Activated CD8-positive, alpha-beta T cell treated with anti-CD3 and anti-CD28 coated beads for 36 hours (primary cell): ENCODE measurements at regions not wholly inside any gene's neighbourhood (a gene's known extent, or its start where the extent isn't known, plus 50 kb on each side); places are given as distances from the start of the nearest gene placed in this dataset.

ENCODE experiments used
- ATAC-seq: fragments of 200-7000 bp; cut with Tn5 transposase; one replicate; pipeline ENCODE4 v1.10.0; 2021; ENCODE audit warnings: mild to moderate bottlenecking, moderate library complexity
- CTCF ChIA-PET: fragments of 350-600 bp; sonication (Branson Sonifier 250); formaldehyde crosslinking; loops from one replicate; lab custom pipeline; 2021; ENCODE audit warnings: antibody characterized with exemption; lab: Charles Lee
- POLR2A ChIA-PET: fragments of 350-600 bp; sonication (Branson Sonifier 250); formaldehyde crosslinking; loops from one replicate; lab custom pipeline; 2021; ENCODE audit warnings: antibody characterized with exemption; lab: Charles Lee
- DNase-seq: peaks from one replicate; pipeline ENCODE4 v3.0.0-alpha.2; 2020
- H3K27ac Mint-ChIP-seq: one replicate; pipeline ENCODE4 v1.8.0; 2021; ENCODE audit warnings: mild to moderate bottlenecking, mixed read lengths
- H3K27me3 Mint-ChIP-seq: one replicate; pipeline ENCODE4 v1.8.0; 2021; ENCODE audit warnings: mixed read lengths
- H3K36me3 Mint-ChIP-seq: one replicate; pipeline ENCODE4 v1.8.0; 2021; ENCODE audit warnings: low read depth, mixed read lengths
- H3K4me1 Mint-ChIP-seq: one replicate; pipeline ENCODE4 v1.8.0; 2021; ENCODE audit warnings: low read depth, mixed read lengths
- H3K4me3 Mint-ChIP-seq: one replicate; pipeline ENCODE4 v1.8.0; 2021; ENCODE audit warnings: mild to moderate bottlenecking, moderate library complexity, mixed read lengths
- H3K9me3 Mint-ChIP-seq: one replicate; pipeline ENCODE4 v1.8.0; 2021; ENCODE audit warnings: mixed read lengths
- CTCF ChIP-seq: fragments of 200-600 bp; IDR thresholded peaks from one replicate; pipeline ENCODE4 v1.8.0; 2022; ENCODE audit warnings: antibody characterized with exemption, mild to moderate bottlenecking
- intact Hi-C: fragments of 100-400 bp; cut with micrococcal nuclease; formaldehyde crosslinking; loops from one replicate; pipeline ENCODE4 v1.10.0; 2022

DNA sequence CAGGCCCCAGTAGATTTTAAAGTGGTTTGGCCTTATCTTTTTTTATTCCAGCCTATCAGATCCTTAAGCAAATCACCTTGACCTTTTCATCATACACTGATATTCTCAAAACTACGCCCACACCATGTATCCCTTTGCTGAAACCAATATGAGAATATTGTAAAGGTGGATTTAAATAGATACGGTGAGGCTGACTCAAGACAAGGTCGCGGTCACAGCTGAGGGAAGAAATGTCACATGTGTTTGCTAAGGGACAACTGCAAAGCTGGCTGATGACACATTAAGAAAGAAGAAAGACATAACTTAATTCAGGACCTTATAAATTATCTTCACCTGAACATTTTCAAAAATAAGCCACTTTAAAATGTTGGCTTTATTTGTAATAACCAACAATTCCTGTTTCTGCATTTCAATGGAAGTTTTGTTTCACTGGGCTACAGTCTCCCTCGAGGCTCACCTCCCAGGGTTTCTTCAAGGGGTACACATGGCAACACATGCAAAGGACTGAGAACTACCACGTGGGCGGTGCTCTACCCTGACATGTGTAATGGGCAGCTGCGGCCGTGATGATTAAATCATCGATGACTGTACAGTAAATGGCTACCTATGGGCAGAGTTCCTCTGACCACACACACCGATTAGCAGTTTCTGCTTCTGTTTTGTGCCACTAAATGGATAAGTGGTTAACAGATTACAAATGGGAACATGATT lies 189.5 kb downstream of the SIPA1L2 start:
- intact Hi-C loops, result no loop called here
- Mint-ChIP-seq H3K4me1 (peaks cover 7% of the 10 kb centered on the region), H3K27me3 (no peaks in the 10 kb centered on the region), H3K27ac (no peak overlapping the region), H3K9me3 (no peaks in the 10 kb centered on the region), H3K36me3 (no peaks in the 10 kb centered on the region), H3K4me3 (no peak overlapping the region)
- DNase-seq (peak; percentile 60), ATAC-seq (peak; percentile 77)
- ChIA-PET POLR2A (interaction anchor here (0.6 kb wide), 1 partner anchor 175 kb away, joined by 3 read pairs; no protein-coding TSS in a partner anchor), CTCF (no interaction called here)
- TF ChIP-seq CTCF, result no peak

DNA sequence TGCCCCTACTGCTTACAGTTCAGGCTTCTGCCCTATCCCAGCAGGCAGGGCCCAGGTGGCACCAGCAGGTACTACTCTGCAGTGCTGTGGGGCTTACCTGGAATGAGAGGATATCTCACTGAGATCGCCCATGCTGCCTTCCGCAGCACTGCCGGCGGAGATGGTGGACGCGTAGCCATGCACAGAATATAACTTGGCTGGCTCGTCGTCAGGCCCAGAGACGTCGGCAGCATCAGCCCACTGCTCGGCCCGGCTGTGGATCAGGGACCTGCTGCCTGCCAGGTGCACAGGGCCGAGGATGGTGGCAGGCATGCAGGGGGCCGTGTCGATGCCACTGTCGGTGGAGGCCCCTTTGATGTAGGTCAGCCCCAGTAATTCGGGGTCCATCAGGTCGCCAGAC lies 190.9 kb downstream of the SIPA1L2 start:
- Mint-ChIP-seq H3K4me1 (peaks cover 7% of the 10 kb centered on the region), H3K36me3 (no peaks in the 10 kb centered on the region), H3K27me3 (no peaks in the 10 kb centered on the region), H3K4me3 (no peak overlapping the region), H3K9me3 (no peaks in the 10 kb centered on the region), H3K27ac (no peak overlapping the region)
- no peak for DNase-seq
- ChIA-PET POLR2A (interaction anchor here (0.6 kb wide), 1 partner anchor 12 kb away, joined by 3 read pairs; no protein-coding TSS in a partner anchor), CTCF (no interaction called here)
- no peak for TF ChIP-seq CTCF
- intact Hi-C loops, result no loop called here
- ATAC-seq, result no peak

DNA sequence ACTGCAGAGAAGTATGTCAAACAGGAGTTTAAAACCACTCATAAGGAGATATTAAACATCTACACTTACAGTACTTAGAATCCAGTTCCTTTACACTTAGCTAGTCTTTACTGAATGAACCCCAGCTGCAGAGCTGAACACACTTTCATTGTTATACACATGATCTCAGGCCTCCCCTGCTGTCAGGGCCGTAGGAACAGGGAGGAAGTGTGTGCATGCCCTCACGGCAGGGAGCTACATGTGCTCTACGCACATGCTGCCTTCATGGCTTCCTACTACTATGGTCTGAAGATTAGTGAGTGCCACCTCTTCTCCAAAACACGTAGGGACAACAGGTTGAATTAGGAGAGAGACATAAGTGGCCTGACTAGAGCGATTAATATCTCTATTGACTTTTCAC lies 191.5 kb downstream of the SIPA1L2 start:
- intact Hi-C loops, result no loop called here
- ATAC-seq (no peak), DNase-seq (no peak)
- Mint-ChIP-seq H3K27me3 (no peaks in the 10 kb centered on the region), H3K4me1 (peaks cover 7% of the 10 kb centered on the region), H3K9me3 (no peaks in the 10 kb centered on the region), H3K27ac (no peak overlapping the region), H3K4me3 (no peak overlapping the region), H3K36me3 (no peaks in the 10 kb centered on the region)
- ChIA-PET CTCF (no interaction called here), POLR2A (interaction anchor here (0.6 kb wide), 1 partner anchor 12 kb away, joined by 3 read pairs; no protein-coding TSS in a partner anchor)
- no peak for TF ChIP-seq CTCF

- Mint-ChIP-seq H3K36me3 (no peaks in the 10 kb centered on the region), H3K4me1 (peaks cover 7% of the 10 kb centered on the region), H3K9me3 (no peaks in the 10 kb centered on the region), H3K27ac (no peak overlapping the region), H3K27me3 (no peaks in the 10 kb centered on the region), H3K4me3 (no peak overlapping the region)
- POLR2A ChIA-PET, result no interaction called here
- DNase-seq, result no peak
- CTCF ChIA-PET, result no interaction called here
- intact Hi-C loops, result no loop called here
- no peak for ATAC-seq
- no peak for TF ChIP-seq CTCF
Measured at GRCh38 chr1:232437510-232437909, 192.4 kb downstream of the SIPA1L2 start.

DNA sequence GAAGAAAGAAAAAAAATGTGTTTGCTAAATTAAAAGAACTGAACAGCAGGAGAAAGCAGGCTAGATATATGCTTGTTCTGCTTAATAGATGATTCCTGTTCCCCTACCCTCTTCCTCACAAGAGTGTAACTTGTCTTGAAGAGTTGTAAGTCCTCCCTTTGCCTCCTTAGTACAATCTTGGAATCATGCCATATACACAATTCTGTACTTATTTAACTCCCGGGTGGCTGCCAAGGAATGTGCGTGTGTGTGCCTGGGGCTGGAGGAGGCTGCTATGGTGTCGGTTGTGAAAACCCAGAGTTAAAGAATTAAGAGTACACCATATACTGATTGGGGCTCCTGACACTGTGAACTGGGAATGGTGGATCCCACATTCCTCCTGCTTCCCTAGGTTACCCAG lies 194.2 kb downstream of the SIPA1L2 start:
- intact Hi-C loops, result no loop called here
- H3K27me3 Mint-ChIP-seq, result no peaks in the 10 kb centered on the region
- no peaks in the 10 kb centered on the region for H3K36me3 Mint-ChIP-seq
- DNase-seq (no peak), ATAC-seq (no peak)
- ChIA-PET CTCF (no interaction called here), POLR2A (no interaction called here)
- H3K9me3 Mint-ChIP-seq, result no peaks in the 10 kb centered on the region
- H3K27ac Mint-ChIP-seq, result no peak overlapping the region
- no peak overlapping the region for H3K4me3 Mint-ChIP-seq
- no peak for TF ChIP-seq CTCF
- H3K4me1 Mint-ChIP-seq, result peaks cover 7% of the 10 kb centered on the region
